BE2C (cell line): ENCODE measurements at regions not wholly inside any gene's neighbourhood (a gene's known extent, or its start where the extent isn't known, plus 50 kb on each side); places are given as distances from the start of the nearest gene placed in this dataset.

ENCODE experiments used
- DNase-seq: peaks from one replicate; pipeline ENCODE4 v3.0.0-alpha.2; 2020
- H3K27me3 ChIP-seq: fragments of 250-450 bp; sonication (Bioruptor Pico); 2 replicates; pipeline ENCODE4 v1.5.1; 2020; ENCODE audit warnings: mild to moderate bottlenecking
- H3K36me3 ChIP-seq: fragments of 250-450 bp; sonication (Bioruptor Pico); 2 replicates; pipeline ENCODE4 v1.5.1; 2020; ENCODE audit warnings: mild to moderate bottlenecking
- H3K4me1 ChIP-seq: fragments of 250-450 bp; sonication (Bioruptor Pico); 2 replicates; pipeline ENCODE4 v1.5.1; 2020
- H3K4me3 ChIP-seq: 2 replicates; pipeline ENCODE4 v1.5.1; 2011; ENCODE audit warnings: low read depth, low read length
- H3K9me3 ChIP-seq: fragments of 250-450 bp; sonication (Bioruptor Pico); 2 replicates; pipeline ENCODE4 v1.5.1; 2020
- TF ChIP-seq, protein P1 (sequence below): IDR thresholded peaks from 2 replicates; pipeline ENCODE4 v1.5.1; 2012; ENCODE audit warnings: mild to moderate bottlenecking, low read depth, low read length

DNA sequence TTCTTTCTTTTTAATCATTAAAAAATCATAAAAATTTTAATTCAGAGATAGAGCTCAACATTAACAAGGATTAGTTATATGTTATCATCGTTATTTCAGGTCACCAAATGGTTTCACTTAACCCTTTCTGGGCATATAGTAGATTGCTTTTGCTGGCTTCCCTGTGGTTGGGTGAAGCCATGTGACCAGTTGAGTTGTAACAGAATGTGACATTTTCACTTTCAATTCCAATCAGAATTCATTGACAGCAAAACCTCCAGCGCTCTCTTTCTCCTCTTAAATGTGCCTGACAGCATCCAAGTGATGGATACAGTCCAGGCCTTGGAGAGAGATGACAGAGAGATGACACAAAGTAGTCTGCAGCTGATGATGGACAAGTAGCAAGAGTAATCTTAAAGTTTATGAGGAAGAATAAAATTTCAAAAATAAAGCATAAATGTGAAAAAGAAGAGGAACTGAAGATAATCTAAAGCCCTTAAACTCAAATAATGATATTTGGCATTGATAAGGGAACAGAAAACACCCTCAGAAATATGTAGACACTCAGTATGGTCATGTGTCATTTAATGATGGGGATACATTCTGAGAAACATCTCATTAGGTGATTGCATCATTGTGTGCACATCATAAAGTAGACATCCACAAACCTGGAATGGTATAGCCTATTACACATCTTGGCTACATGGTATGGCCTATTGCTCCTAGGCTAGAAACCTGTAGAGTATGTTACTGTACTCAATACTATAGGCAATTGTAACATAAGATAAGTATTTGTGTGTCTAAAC lies 92.3 kb upstream of the QRFPR start:
- Histone ChIP-seq H3K4me3 (no peak overlapping the region), H3K36me3 (no peaks in the 10 kb centered on the region), H3K9me3 (no peaks in the 10 kb centered on the region), H3K4me1 (no peaks in the 10 kb centered on the region), H3K27me3 (no peaks in the 10 kb centered on the region)
- TF ChIP-seq, protein P1, sequence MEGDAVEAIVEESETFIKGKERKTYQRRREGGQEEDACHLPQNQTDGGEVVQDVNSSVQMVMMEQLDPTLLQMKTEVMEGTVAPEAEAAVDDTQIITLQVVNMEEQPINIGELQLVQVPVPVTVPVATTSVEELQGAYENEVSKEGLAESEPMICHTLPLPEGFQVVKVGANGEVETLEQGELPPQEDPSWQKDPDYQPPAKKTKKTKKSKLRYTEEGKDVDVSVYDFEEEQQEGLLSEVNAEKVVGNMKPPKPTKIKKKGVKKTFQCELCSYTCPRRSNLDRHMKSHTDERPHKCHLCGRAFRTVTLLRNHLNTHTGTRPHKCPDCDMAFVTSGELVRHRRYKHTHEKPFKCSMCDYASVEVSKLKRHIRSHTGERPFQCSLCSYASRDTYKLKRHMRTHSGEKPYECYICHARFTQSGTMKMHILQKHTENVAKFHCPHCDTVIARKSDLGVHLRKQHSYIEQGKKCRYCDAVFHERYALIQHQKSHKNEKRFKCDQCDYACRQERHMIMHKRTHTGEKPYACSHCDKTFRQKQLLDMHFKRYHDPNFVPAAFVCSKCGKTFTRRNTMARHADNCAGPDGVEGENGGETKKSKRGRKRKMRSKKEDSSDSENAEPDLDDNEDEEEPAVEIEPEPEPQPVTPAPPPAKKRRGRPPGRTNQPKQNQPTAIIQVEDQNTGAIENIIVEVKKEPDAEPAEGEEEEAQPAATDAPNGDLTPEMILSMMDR: no peak
- DNase-seq: no peak

DNA sequence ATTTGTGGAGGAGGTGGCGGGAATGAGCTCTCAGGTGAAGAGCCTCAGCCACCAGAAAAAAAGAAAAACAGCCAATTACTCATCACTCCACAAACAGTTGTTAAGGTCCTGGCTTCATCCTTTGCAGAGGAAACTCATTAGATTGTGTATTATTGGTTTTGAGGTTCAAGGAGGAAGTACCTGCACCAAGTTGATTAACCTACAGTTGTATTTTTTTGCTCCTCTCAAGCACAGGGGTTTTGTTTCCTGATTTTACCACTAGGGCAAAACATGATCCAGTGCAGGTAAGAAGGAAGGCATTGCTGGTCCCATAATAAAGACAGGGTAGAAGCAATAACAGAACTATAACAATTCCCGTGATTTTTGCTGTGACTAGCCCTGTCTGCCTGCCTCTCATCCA lies 84.0 kb upstream of the QRFPR start:
- H3K4me1 ChIP-seq: no peaks in the 10 kb centered on the region
- no peaks in the 10 kb centered on the region for H3K27me3 ChIP-seq
- no peak for DNase-seq

DNA sequence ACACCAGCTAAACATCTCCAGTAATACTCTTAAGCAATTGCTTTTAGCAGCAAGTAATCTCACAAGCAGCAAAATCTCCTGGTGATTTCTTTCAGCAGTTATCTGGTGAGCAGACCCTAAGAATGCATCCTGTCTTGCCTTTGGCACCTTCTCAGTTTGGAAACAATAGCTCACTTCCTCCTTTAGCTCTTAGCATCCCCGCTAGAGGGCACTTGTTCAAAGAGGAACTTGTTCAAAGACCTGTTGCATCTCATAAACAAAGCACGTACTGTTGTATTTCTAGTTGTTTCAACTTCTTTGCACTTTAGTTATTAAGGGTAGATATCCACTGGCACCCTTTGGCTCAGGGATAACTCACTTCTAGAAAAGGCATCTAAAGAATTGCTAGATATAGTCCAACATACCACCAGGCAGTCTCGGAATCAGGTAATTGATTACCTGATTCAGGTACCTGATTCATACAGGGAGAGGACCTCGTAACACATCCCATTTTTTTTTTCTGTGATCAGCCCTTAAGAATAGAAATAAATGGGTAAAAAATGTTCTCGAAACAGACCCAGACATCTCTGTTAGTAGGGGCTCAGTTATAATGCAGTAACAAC lies 81.9 kb upstream of the QRFPR start:
- DNase-seq: peak; percentile 60
- TF ChIP-seq, protein P1: peak; percentile 89
- H3K36me3 ChIP-seq: no peaks in the 10 kb centered on the region
- no peaks in the 10 kb centered on the region for H3K9me3 ChIP-seq
- H3K4me3 ChIP-seq: no peak overlapping the region
- H3K27me3 ChIP-seq: no peaks in the 10 kb centered on the region; the same call in 1 of the 2 replicates
- H3K4me1 ChIP-seq: no peaks in the 10 kb centered on the region

More for the DNA sequence above, 84.0 kb upstream of the QRFPR start:
- no peaks in the 10 kb centered on the region for H3K9me3 ChIP-seq
- TF ChIP-seq, protein P1: no peak
- no peaks in the 10 kb centered on the region for H3K36me3 ChIP-seq
- no peak overlapping the region for H3K4me3 ChIP-seq

DNA sequence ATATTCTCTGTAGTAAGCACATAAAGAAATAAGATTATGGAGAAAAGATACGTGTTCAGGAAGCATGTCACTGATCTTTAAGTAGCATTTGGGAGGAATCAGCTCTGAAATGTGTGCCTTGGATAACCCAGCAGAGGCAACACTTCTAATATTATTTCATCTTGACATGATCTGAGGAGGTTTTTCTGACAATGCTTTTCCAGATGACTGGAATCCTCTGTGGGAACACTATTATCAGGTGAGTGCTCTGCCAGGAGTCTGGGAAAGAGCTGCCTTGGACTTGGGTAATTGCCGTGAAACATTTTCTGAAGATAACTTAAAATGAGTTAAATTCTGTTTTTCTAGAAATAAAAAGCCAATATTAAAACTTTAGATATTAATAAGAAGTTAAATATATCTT lies 78.2 kb upstream of the QRFPR start:
- TF ChIP-seq, protein P1: no peak
- Histone ChIP-seq H3K27me3 (no peaks in the 10 kb centered on the region; the same call in 1 of the 2 replicates), H3K9me3 (no peaks in the 10 kb centered on the region), H3K36me3 (no peaks in the 10 kb centered on the region), H3K4me3 (no peak overlapping the region), H3K4me1 (no peaks in the 10 kb centered on the region)
- DNase-seq: no peak

DNA sequence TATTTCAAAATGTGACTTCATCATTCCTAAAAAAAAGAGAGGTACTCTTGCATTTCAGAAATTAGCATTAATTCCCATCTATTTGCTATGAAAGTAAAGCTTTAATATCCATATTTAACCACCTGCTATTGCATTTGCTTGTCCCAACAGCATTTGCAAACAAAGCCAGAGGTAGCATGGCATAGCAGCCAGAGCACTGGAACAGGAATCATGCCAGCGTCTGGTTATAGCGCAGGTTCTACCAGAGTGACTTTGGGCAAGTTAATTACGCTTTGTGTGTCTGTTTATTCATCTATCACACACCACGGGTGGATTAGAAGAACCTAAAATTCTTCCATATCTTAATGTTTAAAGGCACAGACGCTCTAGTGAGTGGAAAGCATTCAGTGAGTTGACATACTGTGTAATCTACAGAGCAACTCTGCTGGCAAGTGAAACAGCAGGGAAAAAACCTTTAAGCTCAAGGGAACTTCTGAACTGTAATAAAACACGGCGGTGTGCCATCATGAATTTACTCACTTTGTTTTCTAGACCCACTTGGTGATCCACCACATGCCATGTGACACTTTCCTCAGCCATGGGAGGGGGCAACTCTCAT lies 76.6 kb upstream of the QRFPR start:
- no peaks in the 10 kb centered on the region for H3K36me3 ChIP-seq
- H3K4me1 ChIP-seq: no peaks in the 10 kb centered on the region
- TF ChIP-seq, protein P1: no peak
- no peaks in the 10 kb centered on the region for H3K9me3 ChIP-seq
- no peak overlapping the region for H3K4me3 ChIP-seq
- DNase-seq: no peak
- no peaks in the 10 kb centered on the region; the same call in 1 of the 2 replicates for H3K27me3 ChIP-seq

DNA sequence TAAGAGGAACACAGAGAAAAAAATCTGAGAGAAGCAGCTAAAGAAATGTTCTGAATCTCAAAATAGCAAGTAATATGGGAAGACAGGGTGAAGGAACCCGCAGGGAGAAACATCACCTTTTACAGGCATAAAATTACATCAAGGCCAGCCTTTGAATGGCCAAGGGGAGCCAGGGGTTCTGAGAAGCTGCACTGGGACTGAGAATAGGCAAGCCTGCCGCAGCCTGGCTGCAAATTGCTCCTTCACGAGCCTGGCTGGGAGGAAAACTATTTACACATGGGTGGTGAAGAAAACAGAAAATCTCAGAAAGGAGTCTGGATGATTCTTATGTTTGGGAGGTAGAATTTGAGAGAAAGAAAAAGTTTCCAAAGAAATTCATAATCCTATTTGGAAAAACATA lies 74.5 kb upstream of the QRFPR start:
- TF ChIP-seq, protein P1: no peak
- no peaks in the 10 kb centered on the region for H3K9me3 ChIP-seq
- H3K36me3 ChIP-seq: no peaks in the 10 kb centered on the region
- DNase-seq: no peak
- no peaks in the 10 kb centered on the region; the same call in 1 of the 2 replicates for H3K27me3 ChIP-seq
- no peak overlapping the region for H3K4me3 ChIP-seq
- no peaks in the 10 kb centered on the region for H3K4me1 ChIP-seq
